ENCODE measurements at regions not wholly inside any gene's neighbourhood (a gene's known extent, or its start where the extent isn't known, plus 50 kb on each side); places are given as distances from the start of the nearest gene placed in this dataset.

- no peak for TF ChIP-seq ZBTB11 (tag by site-specific recombination; conservative IDR thresholded peaks at IDR 0.05; ENCODE audit: low read depth)
- TF ChIP-seq, protein P1, sequence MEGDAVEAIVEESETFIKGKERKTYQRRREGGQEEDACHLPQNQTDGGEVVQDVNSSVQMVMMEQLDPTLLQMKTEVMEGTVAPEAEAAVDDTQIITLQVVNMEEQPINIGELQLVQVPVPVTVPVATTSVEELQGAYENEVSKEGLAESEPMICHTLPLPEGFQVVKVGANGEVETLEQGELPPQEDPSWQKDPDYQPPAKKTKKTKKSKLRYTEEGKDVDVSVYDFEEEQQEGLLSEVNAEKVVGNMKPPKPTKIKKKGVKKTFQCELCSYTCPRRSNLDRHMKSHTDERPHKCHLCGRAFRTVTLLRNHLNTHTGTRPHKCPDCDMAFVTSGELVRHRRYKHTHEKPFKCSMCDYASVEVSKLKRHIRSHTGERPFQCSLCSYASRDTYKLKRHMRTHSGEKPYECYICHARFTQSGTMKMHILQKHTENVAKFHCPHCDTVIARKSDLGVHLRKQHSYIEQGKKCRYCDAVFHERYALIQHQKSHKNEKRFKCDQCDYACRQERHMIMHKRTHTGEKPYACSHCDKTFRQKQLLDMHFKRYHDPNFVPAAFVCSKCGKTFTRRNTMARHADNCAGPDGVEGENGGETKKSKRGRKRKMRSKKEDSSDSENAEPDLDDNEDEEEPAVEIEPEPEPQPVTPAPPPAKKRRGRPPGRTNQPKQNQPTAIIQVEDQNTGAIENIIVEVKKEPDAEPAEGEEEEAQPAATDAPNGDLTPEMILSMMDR (tag by site-specific recombination; IDR thresholded peaks at IDR 0.05): no peak
- TF ChIP-seq REST (tag by site-specific recombination; IDR thresholded peaks at IDR 0.05): no peak
- TF ChIP-seq ZNF184 (tag by site-specific recombination; IDR thresholded peaks at IDR 0.05): no peak
- TF ChIP-seq HOXA7 (CRISPR knock-in tag; IDR thresholded peaks at IDR 0.05; ENCODE audit: borderline replicate concordance): no peak
- no peak for TF ChIP-seq ZNF211 (tag by site-specific recombination; IDR thresholded peaks at IDR 0.05; ENCODE audit: low read depth)
- TF ChIP-seq ZNF639 (tag by site-specific recombination; IDR thresholded peaks at IDR 0.05): no peak
- TF ChIP-seq ZNF768 (tag by site-specific recombination; IDR thresholded peaks at IDR 0.05): no peak
- TF ChIP-seq TCF7L2 (IDR thresholded peaks at IDR 0.05; ENCODE audit: borderline replicate concordance, low read depth, low read length): no peak
- TF ChIP-seq, protein P2, sequence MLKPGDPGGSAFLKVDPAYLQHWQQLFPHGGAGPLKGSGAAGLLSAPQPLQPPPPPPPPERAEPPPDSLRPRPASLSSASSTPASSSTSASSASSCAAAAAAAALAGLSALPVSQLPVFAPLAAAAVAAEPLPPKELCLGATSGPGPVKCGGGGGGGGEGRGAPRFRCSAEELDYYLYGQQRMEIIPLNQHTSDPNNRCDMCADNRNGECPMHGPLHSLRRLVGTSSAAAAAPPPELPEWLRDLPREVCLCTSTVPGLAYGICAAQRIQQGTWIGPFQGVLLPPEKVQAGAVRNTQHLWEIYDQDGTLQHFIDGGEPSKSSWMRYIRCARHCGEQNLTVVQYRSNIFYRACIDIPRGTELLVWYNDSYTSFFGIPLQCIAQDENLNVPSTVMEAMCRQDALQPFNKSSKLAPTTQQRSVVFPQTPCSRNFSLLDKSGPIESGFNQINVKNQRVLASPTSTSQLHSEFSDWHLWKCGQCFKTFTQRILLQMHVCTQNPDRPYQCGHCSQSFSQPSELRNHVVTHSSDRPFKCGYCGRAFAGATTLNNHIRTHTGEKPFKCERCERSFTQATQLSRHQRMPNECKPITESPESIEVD (tag by site-specific recombination; IDR thresholded peaks at IDR 0.05): no peak
- TF ChIP-seq, protein P3, sequence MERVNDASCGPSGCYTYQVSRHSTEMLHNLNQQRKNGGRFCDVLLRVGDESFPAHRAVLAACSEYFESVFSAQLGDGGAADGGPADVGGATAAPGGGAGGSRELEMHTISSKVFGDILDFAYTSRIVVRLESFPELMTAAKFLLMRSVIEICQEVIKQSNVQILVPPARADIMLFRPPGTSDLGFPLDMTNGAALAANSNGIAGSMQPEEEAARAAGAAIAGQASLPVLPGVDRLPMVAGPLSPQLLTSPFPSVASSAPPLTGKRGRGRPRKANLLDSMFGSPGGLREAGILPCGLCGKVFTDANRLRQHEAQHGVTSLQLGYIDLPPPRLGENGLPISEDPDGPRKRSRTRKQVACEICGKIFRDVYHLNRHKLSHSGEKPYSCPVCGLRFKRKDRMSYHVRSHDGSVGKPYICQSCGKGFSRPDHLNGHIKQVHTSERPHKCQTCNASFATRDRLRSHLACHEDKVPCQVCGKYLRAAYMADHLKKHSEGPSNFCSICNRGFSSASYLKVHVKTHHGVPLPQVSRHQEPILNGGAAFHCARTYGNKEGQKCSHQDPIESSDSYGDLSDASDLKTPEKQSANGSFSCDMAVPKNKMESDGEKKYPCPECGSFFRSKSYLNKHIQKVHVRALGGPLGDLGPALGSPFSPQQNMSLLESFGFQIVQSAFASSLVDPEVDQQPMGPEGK (tag by site-specific recombination; IDR thresholded peaks at IDR 0.05): no peak
- TF ChIP-seq PBX3 (CRISPR knock-in tag; IDR thresholded peaks at IDR 0.05): no peak
Observed at GRCh38 chr4:57194068-57194611, 84.0 kb upstream of the IGFBP7 start.
